Epithelial cell of esophagus (primary cell): ENCODE measurements at regions not wholly inside any gene's neighbourhood (a gene's known extent, or its start where the extent isn't known, plus 50 kb on each side); places are given as distances from the start of the nearest gene placed in this dataset.

ENCODE experiments used
- DNase-seq: peaks from one replicate; pipeline ENCODE4 v3.0.0; 2010; ENCODE audit warnings: low read depth
- H3K4me3 ChIP-seq: 2 replicates; pipeline ENCODE4 v1.5.1; 2011; ENCODE audit warnings: mild to moderate bottlenecking, low read length, control low read depth
- CTCF ChIP-seq: IDR thresholded peaks from 2 replicates; pipeline ENCODE4 v1.5.1; 2011; ENCODE audit warnings: low read depth, mild to moderate bottlenecking, low read length, control low read depth, inconsistent platforms; ENCODE audit not compliant: insufficient read depth; ENCODE audit errors: missing control alignments

GRCh38 chr12:58249610-58250009 is 308.2 kb downstream of the ATP23 start:
- H3K4me3 ChIP-seq: no peak overlapping the region
- DNase-seq: no peak
- TF ChIP-seq CTCF: no peak

GRCh38 chr12:58250077-58250476 is 308.7 kb downstream of the ATP23 start:
- no peak overlapping the region for H3K4me3 ChIP-seq
- no peak for DNase-seq
- no peak for TF ChIP-seq CTCF

GRCh38 chr12:58252914-58253313 is 311.5 kb downstream of the ATP23 start:
- DNase-seq: peak; percentile 40
- H3K4me3 ChIP-seq: no peak overlapping the region
- no peak for TF ChIP-seq CTCF

GRCh38 chr12:58253663-58254062 is 312.3 kb downstream of the ATP23 start:
- peak; percentile 85 for DNase-seq
- TF ChIP-seq CTCF: no peak

GRCh38 chr12:58254463-58255100 is 313.2 kb downstream of the ATP23 start:
- no peak for DNase-seq
- no peak overlapping the region for H3K4me3 ChIP-seq
- TF ChIP-seq CTCF: no peak

More at GRCh38 chr12:58253663-58254062, 312.3 kb downstream of the ATP23 start:
- no peak overlapping the region for H3K4me3 ChIP-seq

GRCh38 chr12:58262796-58263195 is 321.4 kb downstream of the ATP23 start:
- no peak for TF ChIP-seq CTCF

GRCh38 chr12:58263816-58264215 is 322.4 kb downstream of the ATP23 start:
- TF ChIP-seq CTCF: no peak
- no peak overlapping the region for H3K4me3 ChIP-seq

More at GRCh38 chr12:58262796-58263195, 321.4 kb downstream of the ATP23 start:
- peak; percentile 79 for DNase-seq
- H3K4me3 ChIP-seq: no peak overlapping the region

More at GRCh38 chr12:58263816-58264215, 322.4 kb downstream of the ATP23 start:
- no peak for DNase-seq
